Panc1 (cell line): ENCODE measurements at regions not wholly inside any gene's neighbourhood (a gene's known extent, or its start where the extent isn't known, plus 50 kb on each side); places are given as distances from the start of the nearest gene placed in this dataset.

Source experiments
- ATAC-seq: fragments of 200-7000 bp; cut with Tn5 transposase; 2 replicates; pipeline ENCODE4 v1.9.1; 2020; ENCODE audit warnings: mild to moderate bottlenecking, moderate library complexity
- BruUV-seq: library from RNA; stranded (reverse); fragments of 400-500 nt; replicated peaks from 2 replicates; lab custom pipeline; 2021; lab: Mats Ljungman, UMichigan
- CTCF ChIA-PET: fragments of 300-600 bp; sonication (Branson Sonifier 250); formaldehyde crosslinking; loops from one replicate; lab custom pipeline; 2022; ENCODE audit warnings: antibody characterized with exemption; lab: Charles Lee
- POLR2A ChIA-PET: fragments of 300-600 bp; sonication (Branson Sonifier 250); formaldehyde crosslinking; loops from one replicate; lab custom pipeline; 2022; ENCODE audit warnings: antibody characterized with exemption; lab: Charles Lee
- DNase-seq: peaks from one replicate; pipeline ENCODE4 v3.0.0-alpha.2; 2010; ENCODE audit warnings: low read depth, low spot score
- H3K27ac ChIP-seq: 2 replicates; pipeline ENCODE4 v1.5.1; 2011; ENCODE audit warnings: mild to moderate bottlenecking, low read length, inconsistent platforms
- H3K27me3 ChIP-seq: fragments of 200-500 bp; sonication (Bioruptor generic); 2 replicates; pipeline ENCODE4 v1.6.0; 2014; ENCODE audit warnings: low read length, inconsistent platforms; ENCODE audit not compliant: control insufficient read depth, insufficient read depth
- H3K36me3 ChIP-seq: fragments of 200-500 bp; sonication (Bioruptor generic); 2 replicates; pipeline ENCODE4 v1.5.1; 2014; ENCODE audit warnings: inconsistent platforms, mild to moderate bottlenecking, low read length, moderate library complexity; ENCODE audit not compliant: control insufficient read depth, insufficient read depth
- H3K4me1 ChIP-seq: 2 replicates; pipeline ENCODE4 v1.5.1; 2011; ENCODE audit warnings: inconsistent platforms, mild to moderate bottlenecking, low read length, moderate library complexity; ENCODE audit not compliant: control insufficient read depth, insufficient read depth
- H3K4me3 ChIP-seq, 2 experiments: 2 replicates each; pipeline ENCODE4 v1.5.1; 2011 to 2012; ENCODE audit warnings: low read depth in 2 of 2, low read length in 2 of 2, mild to moderate bottlenecking in 2 of 2, inconsistent platforms in 1 of 2, moderate library complexity in 1 of 2
- H3K9me3 ChIP-seq: fragments of 200-500 bp; sonication (Bioruptor generic); 2 replicates; pipeline ENCODE4 v1.5.1; 2014; ENCODE audit warnings: low read depth, mild to moderate bottlenecking, inconsistent platforms, low read length, moderate library complexity; ENCODE audit not compliant: control insufficient read depth, insufficient read depth
- POLR2AphosphoS5 ChIP-seq: IDR thresholded peaks from 2 replicates; pipeline ENCODE4 v1.6.1; 2012; ENCODE audit warnings: mild to moderate bottlenecking, low read depth, low read length, moderate library complexity
- SIN3A ChIP-seq: IDR thresholded peaks from 2 replicates; pipeline ENCODE4 v1.6.1; 2012; ENCODE audit warnings: low read depth, mild to moderate bottlenecking, low read length, moderate library complexity, borderline replicate concordance; ENCODE audit not compliant: insufficient read depth
- TCF7L2 ChIP-seq: IDR thresholded peaks from 2 replicates; pipeline ENCODE4 v1.6.1; 2011; ENCODE audit warnings: mild to moderate bottlenecking, low read depth, low read length, inconsistent platforms
- in situ Hi-C: cut with HindIII; loops from 2 replicates; pipeline ENCODE4 v1.10.0; 2016; ENCODE audit warnings: low sequenced_read_pairs, low pct_unique_long_range_greater_than_20kb
- intact Hi-C: fragments of 100-400 bp; cut with micrococcal nuclease; formaldehyde crosslinking; loops from one replicate; pipeline ENCODE4 v1.10.0; 2022; ENCODE audit not compliant: unreplicated experiment
- TF ChIP-seq, protein P1 (sequence below), 2 experiments: IDR thresholded peaks; 2 replicates each; pipeline ENCODE4 v1.6.1; 2011 to 2012; ENCODE audit warnings: low read depth in 2 of 2, control low read depth in 1 of 2, low read length in 1 of 2, mild to moderate bottlenecking in 1 of 2, moderate library complexity in 1 of 2; ENCODE audit not compliant: insufficient read depth in 1 of 2
- TF ChIP-seq, protein P2 (sequence below): fragments of 450-650 bp; IDR thresholded peaks from 2 replicates; pipeline ENCODE4 v1.5.1; 2017; ENCODE audit warnings: mild to moderate bottlenecking

DNA sequence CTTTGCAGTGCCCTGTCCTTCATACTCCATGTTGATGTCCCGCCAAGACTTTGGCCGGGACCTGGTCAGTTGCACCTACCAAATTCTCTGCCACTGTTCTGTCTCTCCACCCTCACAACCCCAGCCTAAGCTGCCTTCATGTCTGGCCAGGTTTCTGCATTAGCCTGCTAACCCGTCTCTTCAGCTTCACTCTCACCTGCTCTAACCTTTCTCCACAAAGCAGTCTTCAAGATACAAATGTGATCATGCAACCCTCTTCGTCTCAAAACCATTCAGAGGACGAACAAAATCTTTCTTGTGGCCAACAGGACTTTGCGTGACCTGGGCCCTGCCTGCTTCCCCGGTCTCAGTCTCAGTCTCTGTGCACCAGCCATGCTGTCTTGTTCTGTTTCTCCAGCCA, 148.2 kb downstream of the WSCD1 start:
- TF ChIP-seq, protein P1, sequence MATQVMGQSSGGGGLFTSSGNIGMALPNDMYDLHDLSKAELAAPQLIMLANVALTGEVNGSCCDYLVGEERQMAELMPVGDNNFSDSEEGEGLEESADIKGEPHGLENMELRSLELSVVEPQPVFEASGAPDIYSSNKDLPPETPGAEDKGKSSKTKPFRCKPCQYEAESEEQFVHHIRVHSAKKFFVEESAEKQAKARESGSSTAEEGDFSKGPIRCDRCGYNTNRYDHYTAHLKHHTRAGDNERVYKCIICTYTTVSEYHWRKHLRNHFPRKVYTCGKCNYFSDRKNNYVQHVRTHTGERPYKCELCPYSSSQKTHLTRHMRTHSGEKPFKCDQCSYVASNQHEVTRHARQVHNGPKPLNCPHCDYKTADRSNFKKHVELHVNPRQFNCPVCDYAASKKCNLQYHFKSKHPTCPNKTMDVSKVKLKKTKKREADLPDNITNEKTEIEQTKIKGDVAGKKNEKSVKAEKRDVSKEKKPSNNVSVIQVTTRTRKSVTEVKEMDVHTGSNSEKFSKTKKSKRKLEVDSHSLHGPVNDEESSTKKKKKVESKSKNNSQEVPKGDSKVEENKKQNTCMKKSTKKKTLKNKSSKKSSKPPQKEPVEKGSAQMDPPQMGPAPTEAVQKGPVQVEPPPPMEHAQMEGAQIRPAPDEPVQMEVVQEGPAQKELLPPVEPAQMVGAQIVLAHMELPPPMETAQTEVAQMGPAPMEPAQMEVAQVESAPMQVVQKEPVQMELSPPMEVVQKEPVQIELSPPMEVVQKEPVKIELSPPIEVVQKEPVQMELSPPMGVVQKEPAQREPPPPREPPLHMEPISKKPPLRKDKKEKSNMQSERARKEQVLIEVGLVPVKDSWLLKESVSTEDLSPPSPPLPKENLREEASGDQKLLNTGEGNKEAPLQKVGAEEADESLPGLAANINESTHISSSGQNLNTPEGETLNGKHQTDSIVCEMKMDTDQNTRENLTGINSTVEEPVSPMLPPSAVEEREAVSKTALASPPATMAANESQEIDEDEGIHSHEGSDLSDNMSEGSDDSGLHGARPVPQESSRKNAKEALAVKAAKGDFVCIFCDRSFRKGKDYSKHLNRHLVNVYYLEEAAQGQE (IDR thresholded peaks at IDR 0.05; ENCODE audit: insufficient read depth in 1 of 2, low read depth in 2 of 2, low read length in 1 of 2), result no peak
- TF ChIP-seq POLR2AphosphoS5 (no peak), SIN3A (no peak), TCF7L2 (no peak)
- intact Hi-C loops (no loop called here), in situ Hi-C loops (no loop called here)
- Histone ChIP-seq H3K36me3 (no peaks in the 10 kb centered on the region), H3K27me3 (no peaks in the 10 kb centered on the region; the same call in 1 of the 2 replicates), H3K4me3 (no peak overlapping the region), H3K9me3 (no peaks in the 10 kb centered on the region), H3K27ac (no peak overlapping the region), H3K4me1 (no peaks in the 10 kb centered on the region)
- no peak for ATAC-seq
- POLR2A ChIA-PET, result no interaction called here
- no peak for DNase-seq
- CTCF ChIA-PET, result no interaction called here
- BruUV-seq, result no TSS peak

DNA sequence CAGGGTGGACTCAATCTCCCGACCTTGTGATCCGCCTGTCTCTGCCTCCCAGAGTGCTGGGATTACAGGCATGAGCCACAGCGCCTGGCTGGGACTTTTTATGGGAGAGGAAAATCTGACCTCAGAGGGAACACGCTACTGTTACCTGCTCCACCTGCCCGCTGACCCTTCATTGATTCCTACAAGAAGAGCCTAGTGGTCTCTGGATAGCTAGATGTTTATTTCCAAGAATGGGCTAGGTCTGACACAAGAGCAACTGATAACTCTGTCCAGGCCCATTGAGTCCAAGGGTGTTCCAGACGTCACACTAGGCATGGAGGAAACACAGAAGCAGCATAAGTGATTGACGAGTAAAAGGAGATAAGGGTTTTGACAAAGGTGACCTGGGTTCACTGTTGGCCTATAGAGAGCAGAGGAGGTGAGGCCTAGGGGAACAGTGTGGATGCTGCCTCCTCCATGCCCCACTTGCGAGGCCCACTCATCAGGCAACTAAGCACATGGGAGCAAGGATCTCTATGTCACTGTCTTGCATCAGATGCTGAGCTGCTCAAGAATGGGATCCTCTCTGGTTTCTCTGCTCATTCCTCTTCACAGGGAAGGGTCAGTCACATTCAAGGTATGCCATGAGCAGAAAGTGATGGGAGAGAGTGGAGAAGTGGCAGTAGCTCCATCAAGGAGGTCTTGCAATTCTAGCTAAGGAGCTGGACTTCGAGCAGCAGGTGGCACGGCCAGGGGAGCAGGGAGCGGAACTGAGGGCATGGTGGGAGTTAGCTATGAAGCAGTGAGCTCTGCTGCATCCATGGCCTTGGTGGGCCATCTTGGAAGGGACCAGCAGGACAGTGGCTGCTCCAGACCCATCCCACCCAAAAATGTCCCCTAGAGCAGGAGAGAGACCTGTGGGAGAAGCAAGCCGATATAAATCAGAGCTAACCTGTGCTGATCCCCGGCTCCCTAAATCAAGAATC, 145.2 kb downstream of the WSCD1 start:
- intact Hi-C loops (no loop called here), in situ Hi-C loops (no loop called here)
- no TSS peak for BruUV-seq
- ATAC-seq (no peak), DNase-seq (no peak)
- ChIA-PET POLR2A (no interaction called here), CTCF (no interaction called here)
- Histone ChIP-seq H3K4me1 (no peaks in the 10 kb centered on the region), H3K9me3 (no peaks in the 10 kb centered on the region), H3K27me3 (peaks cover 6% of the 10 kb centered on the region), H3K36me3 (no peaks in the 10 kb centered on the region), H3K4me3 (no peak overlapping the region), H3K27ac (no peak overlapping the region)
- TF ChIP-seq SIN3A (no peak), TCF7L2 (no peak), POLR2AphosphoS5 (no peak)
- TF ChIP-seq, protein P2, sequence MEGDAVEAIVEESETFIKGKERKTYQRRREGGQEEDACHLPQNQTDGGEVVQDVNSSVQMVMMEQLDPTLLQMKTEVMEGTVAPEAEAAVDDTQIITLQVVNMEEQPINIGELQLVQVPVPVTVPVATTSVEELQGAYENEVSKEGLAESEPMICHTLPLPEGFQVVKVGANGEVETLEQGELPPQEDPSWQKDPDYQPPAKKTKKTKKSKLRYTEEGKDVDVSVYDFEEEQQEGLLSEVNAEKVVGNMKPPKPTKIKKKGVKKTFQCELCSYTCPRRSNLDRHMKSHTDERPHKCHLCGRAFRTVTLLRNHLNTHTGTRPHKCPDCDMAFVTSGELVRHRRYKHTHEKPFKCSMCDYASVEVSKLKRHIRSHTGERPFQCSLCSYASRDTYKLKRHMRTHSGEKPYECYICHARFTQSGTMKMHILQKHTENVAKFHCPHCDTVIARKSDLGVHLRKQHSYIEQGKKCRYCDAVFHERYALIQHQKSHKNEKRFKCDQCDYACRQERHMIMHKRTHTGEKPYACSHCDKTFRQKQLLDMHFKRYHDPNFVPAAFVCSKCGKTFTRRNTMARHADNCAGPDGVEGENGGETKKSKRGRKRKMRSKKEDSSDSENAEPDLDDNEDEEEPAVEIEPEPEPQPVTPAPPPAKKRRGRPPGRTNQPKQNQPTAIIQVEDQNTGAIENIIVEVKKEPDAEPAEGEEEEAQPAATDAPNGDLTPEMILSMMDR, result no peak
- TF ChIP-seq, protein P1 (IDR thresholded peaks at IDR 0.05; ENCODE audit: insufficient read depth in 1 of 2, low read depth in 2 of 2, low read length in 1 of 2), result no peak
